Thyroid gland (tissue), 4 donors: ENCODE measurements at regions not wholly inside any gene's neighbourhood (a gene's known extent, or its start where the extent isn't known, plus 50 kb on each side); places are given as distances from the start of the nearest gene placed in this dataset.
"Not testable (repeated sequence)": the region's sequence is repeated elsewhere in the genome, so short reads cannot be mapped to it uniquely, and the experiment has no call there.

Experiments used
- DNase-seq, 2 donors: peaks; one replicate each; pipeline ENCODE4 v3.0.0-alpha.2; 2019
- H3K27ac ChIP-seq, 3 donors: fragments of 200-600 bp; sonication (generic); 1 replicate in 2 of 3; 2 replicates in 1 of 3; pipeline ENCODE4 v1.5.1; 2016 to 2019; ENCODE audit warnings: mild to moderate bottlenecking in 1 of 3, moderate library complexity in 1 of 3
- H3K27me3 ChIP-seq: fragments of 200-600 bp; sonication (generic); one replicate; pipeline ENCODE4 v1.5.1; 2019
- H3K36me3 ChIP-seq, 2 donors: fragments of 200-600 bp; sonication (generic); one replicate each; pipeline ENCODE4 v1.5.1; 2016 to 2019
- H3K4me1 ChIP-seq, 2 donors: fragments of 200-600 bp; sonication (generic); one replicate each; pipeline ENCODE4 v1.5.1; 2017 to 2019
- H3K4me3 ChIP-seq, 3 donors: fragments of 200-600 bp; sonication (generic); replicated peaks in 1 of 3; 1 replicate in 2 of 3; 2 replicates in 1 of 3; pipeline ENCODE4 v1.5.1; 2016; ENCODE audit warnings: mild to moderate bottlenecking in 1 of 3
- H3K9me3 ChIP-seq: fragments of 200-600 bp; sonication (generic); one replicate; pipeline ENCODE4 v1.5.1; 2017
- CTCF ChIP-seq, 6 experiments: fragments of 200-600 bp in 3 of 6; fragments of 450-650 bp in 3 of 6; sonication (generic) in 3 of 6; IDR thresholded peaks; one replicate each; pipeline ENCODE4 v1.5.1; 2016 to 2019; ENCODE audit warnings: antibody characterized with exemption in 6 of 6, mild to moderate bottlenecking in 2 of 6, inconsistent platforms in 1 of 6, moderate library complexity in 1 of 6
- POLR2A ChIP-seq, 2 donors: fragments of 450-650 bp; IDR thresholded peaks; one replicate each; pipeline ENCODE4 v1.6.1; 2017; ENCODE audit warnings: antibody characterized with exemption in 2 of 2, mild to moderate bottlenecking in 2 of 2, moderate library complexity in 1 of 2
- WGBS, 2 donors: methylation state at CpG; one replicate each; pipeline ENCODE4 v1.1.5; 2017; 5-methylcytosine and 5-hydroxymethylcytosine counted together
- intact Hi-C: fragments of 100-400 bp; cut with DNase I; formaldehyde crosslinking; loops from one replicate; pipeline ENCODE4 v1.15.1; 2023

GRCh38 chr7:79749856-79750255 is 296.4 kb upstream of the MAGI2 start:
- H3K4me1 ChIP-seq: no peaks in the 10 kb centered on the region
- no peak for DNase-seq
- TF ChIP-seq POLR2A (IDR thresholded peaks at IDR 0.05) (no peak), CTCF (IDR thresholded peaks at IDR 0.05) (no peak)
- no peaks in the 10 kb centered on the region for H3K9me3 ChIP-seq
- intact Hi-C loops: no loop called here
- no peak overlapping the region for H3K27ac ChIP-seq
- H3K4me3 ChIP-seq: no peak overlapping the region
- H3K27me3 ChIP-seq: no peaks in the 10 kb centered on the region
- H3K36me3 ChIP-seq: no peaks in the 10 kb centered on the region

GRCh38 chr7:79741684-79742083 is 288.2 kb upstream of the MAGI2 start:
- Histone ChIP-seq H3K4me3 (no peak overlapping the region), H3K36me3 (no peaks in the 10 kb centered on the region), H3K27ac (no peak overlapping the region), H3K27me3 (no peaks in the 10 kb centered on the region), H3K4me1 (no peaks in the 10 kb centered on the region), H3K9me3 (no peaks in the 10 kb centered on the region)
- 49 to 63% methylated on average over 3 of the region's 3 CpGs for WGBS, 2 donors
- TF ChIP-seq POLR2A (IDR thresholded peaks at IDR 0.05) (no peak), CTCF (IDR thresholded peaks at IDR 0.05) (peak in 2 of 6 experiments; percentile 12 to 13)
- intact Hi-C loops: no loop called here
- DNase-seq: no peak

GRCh38 chr7:79740076-79740475 is 286.6 kb upstream of the MAGI2 start:
- no peak for DNase-seq
- Histone ChIP-seq H3K9me3 (no peaks in the 10 kb centered on the region), H3K36me3 (no peaks in the 10 kb centered on the region), H3K4me1 (no peaks in the 10 kb centered on the region), H3K4me3 (no peak overlapping the region), H3K27ac (no peak overlapping the region), H3K27me3 (no peaks in the 10 kb centered on the region)
- TF ChIP-seq CTCF (IDR thresholded peaks at IDR 0.05) (no peak), POLR2A (IDR thresholded peaks at IDR 0.05) (no peak)
- WGBS, 2 donors: 94 to 95% methylated on average over 22 of the region's 22 CpGs
- intact Hi-C loops: no loop called here

DNA sequence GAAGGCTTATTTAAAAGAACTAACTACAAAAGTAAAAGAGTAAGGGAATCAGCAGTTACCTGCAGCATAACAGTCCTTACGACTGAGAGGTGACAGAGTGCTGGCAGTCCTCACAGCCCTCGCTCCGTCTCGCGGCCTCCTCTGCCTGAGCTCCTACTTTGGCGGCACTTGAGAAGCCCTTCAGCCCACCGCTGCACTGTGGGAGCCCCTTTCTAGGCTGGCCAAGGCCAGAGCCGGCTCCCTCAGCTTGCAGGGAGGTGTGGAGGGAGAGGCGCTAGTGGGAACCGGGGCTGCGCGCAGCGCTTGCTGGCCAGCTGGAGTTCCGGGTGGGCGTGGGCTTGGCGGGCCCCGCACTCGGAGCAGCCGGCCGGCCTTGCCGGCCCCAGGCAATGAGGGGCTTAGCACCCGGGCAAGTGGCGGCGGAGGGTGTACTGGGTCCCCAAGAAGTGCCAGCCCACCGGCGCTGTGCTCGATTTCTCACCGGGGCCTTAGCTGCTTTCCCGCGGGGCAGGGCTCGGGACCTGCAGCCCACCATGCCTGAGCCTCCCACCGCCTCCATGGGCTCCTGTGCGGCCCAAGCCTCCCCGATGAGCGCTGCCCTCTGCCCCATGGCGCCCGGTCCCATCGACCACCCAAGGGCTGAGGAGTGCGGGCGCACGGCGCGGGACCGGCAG is 285.7 kb upstream of the MAGI2 start:
- H3K4me1 ChIP-seq, H3K27ac ChIP-seq, H3K9me3 ChIP-seq, intact Hi-C loops, DNase-seq, H3K36me3 ChIP-seq, H3K27me3 ChIP-seq, H3K4me3 ChIP-seq: not testable (repeated sequence)
- 94 to 98% methylated on average over 20 to 22 of the region's 44 CpGs for whole genome bisulfite sequencing, 2 donors

DNA sequence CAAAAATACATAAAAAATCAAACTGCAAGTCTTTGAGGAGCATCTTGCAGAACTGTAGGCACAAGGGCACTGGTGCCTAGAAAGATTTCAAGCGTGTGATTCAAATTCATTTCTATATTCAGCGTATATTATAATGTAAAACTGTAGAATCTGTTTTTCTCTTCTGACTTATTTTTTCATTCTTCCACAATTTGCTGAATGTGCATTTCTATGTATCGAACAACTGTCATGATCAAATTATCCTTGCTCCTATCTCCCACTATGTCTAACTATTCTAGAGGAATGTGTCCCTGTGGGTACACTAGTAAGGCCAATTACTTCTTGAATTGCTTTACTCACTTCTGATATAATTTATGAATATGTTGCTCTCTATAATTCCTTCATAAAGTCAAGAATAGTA is 283.0 kb upstream of the MAGI2 start:
- Histone ChIP-seq H3K27ac (no peak overlapping the region), H3K27me3 (no peaks in the 10 kb centered on the region), H3K4me1 (no peaks in the 10 kb centered on the region), H3K36me3 (no peaks in the 10 kb centered on the region), H3K4me3 (no peak overlapping the region), H3K9me3 (no peaks in the 10 kb centered on the region)
- 93 to 95% methylated on average over 3 of the region's 3 CpGs for WGBS, 2 donors
- intact Hi-C loops: no loop called here
- TF ChIP-seq POLR2A (IDR thresholded peaks at IDR 0.05) (no peak), CTCF (IDR thresholded peaks at IDR 0.05) (no peak)
- no peak for DNase-seq

GRCh38 chr7:79735012-79735411 is 281.5 kb upstream of the MAGI2 start:
- no peaks in the 10 kb centered on the region for H3K9me3 ChIP-seq
- H3K4me3 ChIP-seq: no peak overlapping the region
- no peak for DNase-seq
- H3K36me3 ChIP-seq: no peaks in the 10 kb centered on the region
- H3K4me1 ChIP-seq: no peaks in the 10 kb centered on the region
- H3K27ac ChIP-seq: no peak overlapping the region
- no peak for TF ChIP-seq CTCF (IDR thresholded peaks at IDR 0.05)
- intact Hi-C loops: no loop called here
- WGBS, 2 donors: 92 to 95% methylated on average over 1 of the region's 1 CpG
- no peaks in the 10 kb centered on the region for H3K27me3 ChIP-seq
